Inferior parietal cortex (tissue), 1 donor: ENCODE measurements at regions not wholly inside any gene's neighbourhood (a gene's known extent, or its start where the extent isn't known, plus 50 kb on each side); places are given as distances from the start of the nearest gene placed in this dataset.
"Not testable (repeated sequence)": the region's sequence is repeated elsewhere in the genome, so short reads cannot be mapped to it uniquely, and the experiment has no call there.

Experiments used
- DNase-seq: peaks from one replicate; pipeline ENCODE4 v3.0.0-alpha.2; 2016; ENCODE audit errors: extremely low spot score

- DNase-seq = no peak
These were observed 1695.1 kb upstream of the CDH6 start for GRCh38 chr5:29498412-29498811.

- no peak for DNase-seq
These were observed 1708.2 kb upstream of the CDH6 start for GRCh38 chr5:29485333-29485732.

GRCh38 chr5:29469581-29469980, 1723.9 kb upstream of the CDH6 start:
- no peak for DNase-seq

GRCh38 chr5:29462241-29462640, 1731.2 kb upstream of the CDH6 start:
- DNase-seq = no peak

GRCh38 chr5:29460971-29461559, 1732.4 kb upstream of the CDH6 start:
- no peak for DNase-seq

- not testable (repeated sequence) for DNase-seq
These were observed 1742.5 kb upstream of the CDH6 start for GRCh38 chr5:29451004-29451403.

GRCh38 chr5:29414681-29415080, 1778.8 kb upstream of the CDH6 start:
- no peak for DNase-seq

- no peak for DNase-seq
These were observed 1780.5 kb upstream of the CDH6 start for GRCh38 chr5:29412979-29413378.

GRCh38 chr5:29402270-29402669, 1791.2 kb upstream of the CDH6 start:
- DNase-seq = no peak

- DNase-seq = no peak
These were observed 1803.5 kb upstream of the CDH6 start for GRCh38 chr5:29389993-29390392.

GRCh38 chr5:29387384-29387783, 1806.1 kb upstream of the CDH6 start:
- no peak for DNase-seq

- DNase-seq = no peak
These were observed 1810.7 kb upstream of the CDH6 start for GRCh38 chr5:29382780-29383179.

- no peak for DNase-seq
These were observed 1813.5 kb upstream of the CDH6 start for GRCh38 chr5:29380029-29380428.

- no peak for DNase-seq
These were observed 1813.9 kb upstream of the CDH6 start for GRCh38 chr5:29379619-29380018.

GRCh38 chr5:29378104-29378503, 1815.4 kb upstream of the CDH6 start:
- DNase-seq = no peak

GRCh38 chr5:29370248-29370647, 1823.2 kb upstream of the CDH6 start:
- DNase-seq = no peak

- peak; percentile 21 for DNase-seq
These were observed 1826.2 kb upstream of the CDH6 start for GRCh38 chr5:29367176-29367833.

GRCh38 chr5:29351170-29351569, 1842.3 kb upstream of the CDH6 start:
- DNase-seq = no peak

GRCh38 chr5:29337030-29337429, 1856.5 kb upstream of the CDH6 start:
- no peak for DNase-seq

GRCh38 chr5:29321591-29321990, 1871.9 kb upstream of the CDH6 start:
- DNase-seq = no peak

GRCh38 chr5:29309359-29309758, 1884.1 kb upstream of the CDH6 start:
- DNase-seq = no peak

GRCh38 chr5:29307478-29307877, 1886.0 kb upstream of the CDH6 start:
- no peak for DNase-seq

GRCh38 chr5:29304545-29304944, 1888.9 kb upstream of the CDH6 start:
- no peak for DNase-seq

- no peak for DNase-seq
These were observed 1896.9 kb upstream of the CDH6 start for GRCh38 chr5:29296548-29296947.
